GM21619 (cell line): ENCODE measurements at regions not wholly inside any gene's neighbourhood (a gene's known extent, or its start where the extent isn't known, plus 50 kb on each side); places are given as distances from the start of the nearest gene placed in this dataset.

Experiments
- ATAC-seq: cut with Tn5 transposase; IDR thresholded peaks from one replicate; pipeline ENCODE4 v1.9.1; 2021; ENCODE audit not compliant: unreplicated experiment

- no peak for ATAC-seq
Observed at GRCh38 chrX:98516120-98516519, 1632.4 kb downstream of the RPA4 start.

GRCh38 chrX:98523026-98523425 lies 1639.3 kb downstream of the RPA4 start:
- no peak for ATAC-seq

- no peak for ATAC-seq
Observed at GRCh38 chrX:98523521-98523920, 1639.8 kb downstream of the RPA4 start.

- no peak for ATAC-seq
Observed at GRCh38 chrX:98548519-98548918, 1664.8 kb downstream of the RPA4 start.

- no peak for ATAC-seq
Observed at GRCh38 chrX:98568795-98569194, 1685.1 kb downstream of the RPA4 start.

- ATAC-seq: no peak
Observed at GRCh38 chrX:98605941-98606340, 1722.2 kb downstream of the RPA4 start.

- ATAC-seq: no peak
Observed at GRCh38 chrX:98607739-98608138, 1724.0 kb downstream of the RPA4 start.

GRCh38 chrX:98627645-98628044 lies 1743.9 kb downstream of the RPA4 start:
- ATAC-seq: no peak

GRCh38 chrX:98637451-98637850 lies 1753.7 kb downstream of the RPA4 start:
- no peak for ATAC-seq

- ATAC-seq: no peak
Observed at GRCh38 chrX:98646351-98646750, 1762.6 kb downstream of the RPA4 start.

- ATAC-seq: no peak
Observed at GRCh38 chrX:98654565-98654964, 1755.5 kb downstream of the PCDH19 start.
